ENCODE measurements at regions not wholly inside any gene's neighbourhood (a gene's known extent, or its start where the extent isn't known, plus 50 kb on each side); places are given as distances from the start of the nearest gene placed in this dataset.

GRCh38 chr7:131232768-131233167 lies 94.9 kb upstream of the MKLN1 start:
- TF ChIP-seq CTCF (IDR thresholded peaks at IDR 0.05) (no peak), POLR2AphosphoS5 (IDR thresholded peaks at IDR 0.05) (no peak)
